ENCODE measurements at regions not wholly inside any gene's neighbourhood (a gene's known extent, or its start where the extent isn't known, plus 50 kb on each side); places are given as distances from the start of the nearest gene placed in this dataset.
"Not testable (repeated sequence)": the region's sequence is repeated elsewhere in the genome, so short reads cannot be mapped to it uniquely, and the experiment has no call there.

GRCh38 chr3:106309274-106309673 is 440.5 kb upstream of the CBLB start:
- Mint-ChIP-seq H3K27ac (no peak overlapping the region), H3K9me3 (no peaks in the 10 kb centered on the region), H3K4me3 (no peak overlapping the region), H3K4me1 (no peaks in the 10 kb centered on the region), H3K36me3 (ENCODE audit: low read depth) (no peaks in the 10 kb centered on the region), H3K27me3 (ENCODE audit: low read depth, poor library complexity) (no peaks in the 10 kb centered on the region)
- DNase-seq: no peak
- no peak for TF ChIP-seq CTCF (IDR thresholded peaks at IDR 0.05)

- H3K4me3 Mint-ChIP-seq; H3K4me1 Mint-ChIP-seq; H3K9me3 Mint-ChIP-seq; H3K27ac Mint-ChIP-seq; H3K36me3 Mint-ChIP-seq (ENCODE audit: low read depth); DNase-seq; H3K27me3 Mint-ChIP-seq (ENCODE audit: low read depth, poor library complexity): not testable (repeated sequence)
Observed at GRCh38 chr3:106309798-106310197, 441.0 kb upstream of the CBLB start.

GRCh38 chr3:106317141-106318055 is 448.6 kb upstream of the CBLB start:
- H3K9me3 Mint-ChIP-seq: peaks cover 20% of the 10 kb centered on the region
- H3K4me1 Mint-ChIP-seq: no peaks in the 10 kb centered on the region
- H3K27ac Mint-ChIP-seq: no peak overlapping the region
- DNase-seq: no peak
- peaks cover 5% of the 10 kb centered on the region for H3K36me3 Mint-ChIP-seq (ENCODE audit: low read depth)
- no peaks in the 10 kb centered on the region for H3K27me3 Mint-ChIP-seq (ENCODE audit: low read depth, poor library complexity)
- TF ChIP-seq CTCF (IDR thresholded peaks at IDR 0.05): no peak
- no peak overlapping the region for H3K4me3 Mint-ChIP-seq

- peaks cover 10% of the 10 kb centered on the region for H3K36me3 Mint-ChIP-seq (ENCODE audit: low read depth)
- H3K27me3 Mint-ChIP-seq (ENCODE audit: low read depth, poor library complexity); H3K4me1 Mint-ChIP-seq: not testable (repeated sequence)
Observed at GRCh38 chr3:106321438-106321837, 452.6 kb upstream of the CBLB start.

GRCh38 chr3:106323586-106323985 is 454.8 kb upstream of the CBLB start:
- Mint-ChIP-seq H3K4me3 (no peak overlapping the region), H3K27ac (no peak overlapping the region), H3K36me3 (ENCODE audit: low read depth) (peaks cover 6% of the 10 kb centered on the region), H3K4me1 (no peaks in the 10 kb centered on the region), H3K27me3 (ENCODE audit: low read depth, poor library complexity) (no peaks in the 10 kb centered on the region), H3K9me3 (peaks cover 45% of the 10 kb centered on the region)
- TF ChIP-seq CTCF (IDR thresholded peaks at IDR 0.05): no peak
- DNase-seq: no peak

More at GRCh38 chr3:106321438-106321837, 452.6 kb upstream of the CBLB start:
- not testable (repeated sequence) for H3K27ac Mint-ChIP-seq, H3K4me3 Mint-ChIP-seq, DNase-seq
- peaks cover 50% of the 10 kb centered on the region for H3K9me3 Mint-ChIP-seq

- peaks cover 32% of the 10 kb centered on the region for H3K9me3 Mint-ChIP-seq
- DNase-seq: no peak
- H3K4me1 Mint-ChIP-seq: no peaks in the 10 kb centered on the region
- H3K36me3 Mint-ChIP-seq (ENCODE audit: low read depth): peaks cover 6% of the 10 kb centered on the region
- H3K4me3 Mint-ChIP-seq: no peak overlapping the region
- no peak overlapping the region for H3K27ac Mint-ChIP-seq
- no peak for TF ChIP-seq CTCF (IDR thresholded peaks at IDR 0.05)
- no peaks in the 10 kb centered on the region for H3K27me3 Mint-ChIP-seq (ENCODE audit: low read depth, poor library complexity)
Observed at GRCh38 chr3:106326941-106327695, 458.3 kb upstream of the CBLB start.
